ENCODE measurements at regions not wholly inside any gene's neighbourhood (a gene's known extent, or its start where the extent isn't known, plus 50 kb on each side); places are given as distances from the start of the nearest gene placed in this dataset.

DNA sequence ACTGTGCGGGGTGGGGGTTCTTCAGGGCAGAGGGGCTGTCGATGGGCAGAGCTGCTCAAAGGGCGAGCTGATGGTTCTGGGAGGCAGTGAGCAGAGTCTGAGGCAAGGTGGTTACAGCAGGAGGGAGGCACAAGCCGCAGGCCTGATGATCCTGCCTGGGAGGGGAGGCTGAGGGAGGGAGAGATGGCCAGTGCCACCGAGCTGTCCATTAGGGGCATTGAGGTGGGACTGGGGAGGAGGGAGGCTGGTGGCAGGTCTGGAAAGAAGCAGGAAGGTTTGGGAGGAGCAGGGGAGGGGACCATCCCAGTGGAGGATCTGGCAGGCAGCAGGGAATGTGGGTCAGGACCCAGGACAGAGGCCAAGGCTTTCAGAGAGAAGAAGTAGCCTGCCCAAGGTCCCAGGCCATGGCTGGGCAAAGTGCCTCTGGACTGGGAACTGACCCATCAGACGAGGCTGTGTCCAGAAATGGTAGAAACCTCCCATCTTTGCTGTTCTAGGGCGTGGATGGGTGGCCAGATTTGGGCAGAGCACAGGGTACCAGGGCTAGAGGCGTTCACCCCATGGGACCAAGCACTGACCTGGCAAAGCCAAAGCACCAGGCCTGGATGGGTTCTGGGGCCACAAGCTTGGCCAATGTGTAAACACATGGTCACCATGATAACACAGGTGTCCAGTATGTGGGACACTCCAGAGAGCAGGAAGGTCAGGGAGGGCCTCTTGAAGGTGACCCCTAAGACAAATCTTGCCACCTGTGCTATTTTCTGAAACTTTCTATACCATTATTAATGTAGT, 55.5 kb downstream of the INHBB start:
- FAIRE-seq: no peak

- FAIRE-seq: no peak
These were observed 56.1 kb downstream of the INHBB start for GRCh38 chr2:120402067-120402433.

DNA sequence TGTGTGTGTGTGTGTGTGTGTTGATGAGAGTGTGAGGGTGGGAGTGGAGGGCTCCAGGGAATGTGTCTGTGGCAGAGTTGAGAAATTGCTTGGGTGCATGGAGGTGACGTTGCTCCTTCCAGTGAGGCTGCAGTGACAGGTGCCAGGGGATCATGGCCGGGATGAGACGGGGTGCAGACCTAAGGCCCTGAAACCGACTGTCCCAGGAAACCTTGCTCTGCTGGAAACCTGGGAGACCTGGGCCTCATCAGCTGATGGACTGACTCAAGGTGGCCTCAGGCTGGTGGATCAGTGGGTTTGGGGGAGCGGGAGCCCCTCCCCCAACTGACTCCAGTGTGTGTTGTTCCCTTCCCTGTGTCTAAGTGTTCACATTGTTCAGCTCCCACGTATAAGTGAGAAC, 56.6 kb downstream of the INHBB start:
- no peak for FAIRE-seq

DNA sequence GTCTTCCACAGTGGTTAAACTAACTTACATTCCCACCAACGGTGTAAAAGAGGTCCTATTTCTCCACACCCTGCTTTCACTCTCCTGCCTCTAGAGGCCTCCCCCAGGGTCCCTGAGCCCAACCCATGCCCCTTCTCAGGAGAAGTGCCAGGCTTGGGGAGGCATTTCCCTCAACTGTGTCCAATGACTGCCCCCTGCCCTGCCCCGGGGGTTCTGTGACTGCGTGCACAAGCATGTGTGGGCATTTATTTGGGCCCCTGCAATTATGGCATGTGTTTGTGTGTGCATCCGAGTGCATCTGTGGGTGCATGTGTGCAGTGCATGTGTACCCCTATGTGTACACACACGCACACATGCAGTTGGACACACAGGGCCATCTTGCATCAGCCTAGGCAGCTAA, 57.3 kb downstream of the INHBB start:
- FAIRE-seq: no peak

GRCh38 chr2:120403676-120404075, 57.7 kb downstream of the INHBB start:
- no peak for FAIRE-seq

GRCh38 chr2:120404274-120404673, 58.3 kb downstream of the INHBB start:
- no peak for FAIRE-seq

DNA sequence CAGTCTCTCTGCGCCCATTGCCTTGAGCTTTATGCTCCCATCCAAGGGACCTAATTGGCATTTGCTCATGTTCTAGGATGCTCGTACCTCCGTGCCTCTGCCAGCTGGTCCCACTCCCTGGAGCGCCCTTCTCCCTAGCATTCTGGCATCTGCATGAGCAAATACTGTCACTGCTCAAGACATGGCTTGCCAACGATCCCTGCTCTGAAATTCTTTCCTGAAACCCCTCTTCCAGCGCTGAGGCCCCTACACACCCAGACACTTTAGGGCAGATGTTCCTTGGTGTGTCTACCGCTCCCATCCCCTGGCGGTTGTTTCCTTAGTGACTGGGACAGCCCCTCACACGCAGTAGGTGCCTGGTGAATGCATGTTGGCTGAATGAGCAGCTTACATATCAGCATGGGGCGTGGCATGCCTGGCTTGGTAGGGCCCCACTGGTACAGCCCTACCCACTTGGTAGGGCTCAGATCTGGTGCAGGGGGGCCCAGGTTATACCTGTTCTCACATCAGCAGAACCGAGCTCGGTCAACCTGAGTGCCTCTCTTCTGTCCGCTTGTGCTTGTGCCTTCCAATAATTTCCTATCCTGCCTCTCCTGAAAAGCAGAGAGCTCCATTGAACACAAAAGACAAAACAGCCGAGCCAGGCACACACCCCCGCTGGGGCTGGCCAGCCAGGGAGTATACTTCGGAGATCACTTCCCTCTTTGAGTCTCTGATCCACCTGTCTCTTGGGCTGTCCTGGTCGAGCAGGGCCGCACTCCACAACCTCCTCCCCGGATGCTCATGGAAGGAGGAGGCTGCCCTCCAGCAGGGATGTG, 59.2 kb downstream of the INHBB start:
- no peak for FAIRE-seq

GRCh38 chr2:120405759-120406099, 59.8 kb downstream of the INHBB start:
- no peak for FAIRE-seq

GRCh38 chr2:120406566-120406965, 60.6 kb downstream of the INHBB start:
- FAIRE-seq: no peak

DNA sequence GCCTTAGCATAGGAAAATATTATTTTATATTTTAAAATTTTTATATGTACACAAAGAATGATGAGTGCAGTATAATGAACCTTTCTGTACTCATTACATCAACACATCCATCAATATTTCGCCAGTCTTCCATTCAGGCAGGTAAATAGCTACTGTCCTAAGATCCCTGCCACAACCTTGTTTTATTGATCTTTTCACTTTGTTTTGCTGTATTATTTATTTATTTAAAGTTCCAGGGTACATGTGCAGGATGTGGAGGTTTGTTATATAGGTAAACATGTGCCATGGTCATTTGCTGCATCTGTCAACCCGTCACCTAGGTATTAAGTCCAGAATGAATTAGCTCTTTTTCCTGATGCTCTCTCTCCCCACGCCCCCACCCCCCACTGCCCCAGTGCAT, 64.6 kb downstream of the INHBB start:
- no peak for FAIRE-seq

DNA sequence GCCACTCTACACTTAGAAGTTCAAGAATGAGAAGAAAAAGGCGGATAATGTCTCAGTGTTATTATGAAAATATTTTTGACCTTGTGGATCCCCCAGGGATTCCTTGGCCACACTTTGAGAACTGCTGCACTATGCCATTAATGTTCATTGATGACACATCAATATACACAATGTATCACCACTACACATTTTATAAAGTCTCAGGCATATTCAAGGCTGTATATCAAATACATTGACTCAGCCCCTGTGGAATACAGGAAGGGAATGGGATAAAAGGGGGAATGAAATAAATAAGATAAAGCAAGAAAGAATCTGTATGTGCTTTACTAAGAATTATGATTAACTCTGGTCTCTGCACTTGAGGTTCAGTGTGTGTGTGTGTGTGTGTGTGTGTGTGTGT, 69.1 kb downstream of the INHBB start:
- no peak for FAIRE-seq

GRCh38 chr2:120415728-120416509, 70.0 kb downstream of the INHBB start:
- no peak for FAIRE-seq

DNA sequence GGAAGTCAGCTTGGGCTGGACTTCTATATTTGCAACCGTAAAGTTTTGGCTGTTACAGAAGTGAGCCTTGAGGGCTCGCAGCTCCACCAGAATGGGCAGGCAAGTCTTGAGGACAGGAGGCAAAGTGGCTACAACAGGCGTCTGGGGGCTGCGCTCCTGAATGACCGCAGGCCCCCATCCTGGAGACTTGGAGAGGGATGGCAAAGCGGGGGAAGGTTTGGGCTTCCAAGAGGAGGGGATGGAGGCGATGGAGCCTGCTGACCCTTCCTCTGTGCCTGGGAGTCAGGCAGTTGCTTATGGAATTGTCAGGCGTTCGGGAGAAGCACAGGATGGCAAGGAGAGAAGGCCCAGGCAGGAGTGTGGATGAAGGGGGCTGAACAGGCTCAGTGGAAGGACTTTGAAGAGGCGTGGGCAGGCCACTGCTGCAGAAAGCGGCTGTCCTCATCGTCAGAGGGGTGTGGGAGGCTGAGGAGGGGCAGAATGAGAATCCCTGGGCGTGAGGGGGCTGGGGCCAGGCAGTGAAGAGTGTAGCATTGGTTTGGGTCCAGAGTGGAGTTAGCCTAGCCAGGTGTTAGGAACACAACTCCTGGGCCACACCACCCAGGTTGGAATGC, 72.3 kb downstream of the INHBB start:
- FAIRE-seq: no peak

DNA sequence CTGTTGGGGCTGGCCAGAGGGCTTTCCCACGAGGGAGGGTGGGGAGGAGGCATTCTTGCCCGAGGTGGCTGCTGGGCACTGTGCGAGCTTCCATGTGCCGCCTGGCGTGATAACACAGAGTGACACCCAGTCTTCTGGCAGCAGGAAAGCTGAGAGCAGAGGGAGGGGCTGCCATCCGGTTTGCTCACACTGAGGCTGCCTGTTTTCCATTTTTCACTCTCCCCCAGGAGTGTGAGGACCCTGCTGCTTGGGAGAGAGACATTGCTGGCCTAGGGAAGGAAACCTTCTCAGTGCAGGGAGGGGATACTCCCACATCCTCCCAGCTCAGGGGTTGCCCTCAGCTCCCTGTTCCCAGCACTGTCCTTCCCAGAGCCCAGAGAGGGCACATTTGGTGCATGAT, 73.1 kb downstream of the INHBB start:
- no peak for FAIRE-seq

DNA sequence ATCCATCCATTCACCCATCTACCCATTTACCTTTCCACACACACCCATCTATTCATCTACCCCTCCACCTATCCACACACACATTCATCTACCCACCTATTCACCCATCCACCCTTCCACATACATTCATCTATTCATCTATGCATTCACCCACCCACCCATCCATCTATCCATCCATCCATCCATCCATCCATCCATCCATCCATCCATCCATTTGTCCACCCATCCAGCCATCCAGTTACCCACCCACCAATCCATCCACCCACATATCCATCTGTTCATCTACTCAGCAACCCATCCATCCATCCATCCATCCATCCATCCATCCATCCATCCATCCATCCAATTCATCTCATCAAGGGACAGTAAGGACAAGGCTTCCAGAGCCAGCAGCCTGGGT, 74.0 kb downstream of the INHBB start:
- no peak for FAIRE-seq

DNA sequence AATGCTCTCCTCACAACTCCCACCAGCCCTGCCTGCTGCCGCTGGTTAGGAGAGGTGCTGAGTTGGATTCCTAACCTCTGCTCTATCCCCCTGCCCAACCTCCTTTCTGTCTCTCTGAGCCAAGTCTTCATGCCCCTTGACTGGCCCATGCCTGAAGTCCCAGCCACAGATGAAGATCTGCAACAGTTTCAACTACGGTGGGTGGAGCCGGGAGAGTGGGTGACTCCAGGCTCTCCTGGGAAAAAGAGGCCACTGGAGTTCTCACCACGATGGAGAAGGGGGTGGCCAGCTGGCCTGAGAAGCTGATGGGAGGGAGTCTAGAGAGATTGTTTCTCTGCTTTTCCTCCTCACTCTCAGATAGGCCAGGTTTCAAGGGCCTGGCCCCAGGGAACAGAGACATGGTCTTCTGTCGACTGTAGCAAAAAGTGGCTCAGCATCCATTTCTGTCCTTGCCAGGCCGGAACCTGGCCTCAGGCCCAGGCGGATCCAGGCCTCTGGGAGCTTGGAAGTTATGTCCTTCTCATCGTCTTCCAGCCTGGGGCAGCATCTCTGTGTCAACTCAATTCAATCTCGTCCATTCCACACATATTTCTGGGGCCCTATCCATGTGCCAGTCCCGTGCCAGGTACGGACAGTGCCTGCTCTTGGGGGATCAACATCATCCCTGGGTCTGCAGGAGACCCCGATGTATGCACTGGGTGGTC, 75.3 kb downstream of the INHBB start:
- FAIRE-seq: no peak

GRCh38 chr2:120421830-120422175, 75.9 kb downstream of the INHBB start:
- no peak for FAIRE-seq

DNA sequence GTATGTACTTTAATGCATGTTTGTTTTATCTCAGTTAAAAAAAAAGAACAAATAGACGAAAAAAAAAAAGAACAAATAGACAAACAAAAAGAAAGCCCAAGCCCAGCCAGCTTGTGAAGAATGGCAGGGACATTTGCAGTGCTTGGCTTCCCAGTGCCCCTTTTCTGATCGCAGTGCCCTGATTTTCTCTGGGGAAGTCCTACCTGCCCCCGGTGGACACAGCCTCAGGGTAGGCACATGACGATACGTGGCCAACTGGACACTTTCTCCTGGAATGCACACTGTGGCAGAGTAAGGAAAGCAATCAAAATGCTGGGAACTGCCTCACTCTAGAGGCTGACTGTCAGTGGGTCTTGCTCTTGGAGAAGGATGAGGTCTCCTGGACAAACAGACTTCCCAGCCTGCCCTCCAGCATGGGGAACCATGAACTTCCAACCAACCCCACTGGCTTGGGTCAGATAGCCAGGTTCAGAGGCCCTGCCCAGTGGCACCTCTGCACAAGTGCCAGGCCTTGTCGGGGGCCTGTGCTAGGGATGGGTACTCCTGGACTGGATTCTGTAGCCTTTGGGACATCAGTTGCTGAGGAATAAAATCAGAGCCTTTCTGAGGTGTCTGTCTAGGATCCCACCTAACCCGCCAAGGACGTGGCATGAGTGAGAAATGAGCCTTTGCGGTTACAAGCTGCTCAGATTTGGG, 76.7 kb downstream of the INHBB start:
- FAIRE-seq: no peak

DNA sequence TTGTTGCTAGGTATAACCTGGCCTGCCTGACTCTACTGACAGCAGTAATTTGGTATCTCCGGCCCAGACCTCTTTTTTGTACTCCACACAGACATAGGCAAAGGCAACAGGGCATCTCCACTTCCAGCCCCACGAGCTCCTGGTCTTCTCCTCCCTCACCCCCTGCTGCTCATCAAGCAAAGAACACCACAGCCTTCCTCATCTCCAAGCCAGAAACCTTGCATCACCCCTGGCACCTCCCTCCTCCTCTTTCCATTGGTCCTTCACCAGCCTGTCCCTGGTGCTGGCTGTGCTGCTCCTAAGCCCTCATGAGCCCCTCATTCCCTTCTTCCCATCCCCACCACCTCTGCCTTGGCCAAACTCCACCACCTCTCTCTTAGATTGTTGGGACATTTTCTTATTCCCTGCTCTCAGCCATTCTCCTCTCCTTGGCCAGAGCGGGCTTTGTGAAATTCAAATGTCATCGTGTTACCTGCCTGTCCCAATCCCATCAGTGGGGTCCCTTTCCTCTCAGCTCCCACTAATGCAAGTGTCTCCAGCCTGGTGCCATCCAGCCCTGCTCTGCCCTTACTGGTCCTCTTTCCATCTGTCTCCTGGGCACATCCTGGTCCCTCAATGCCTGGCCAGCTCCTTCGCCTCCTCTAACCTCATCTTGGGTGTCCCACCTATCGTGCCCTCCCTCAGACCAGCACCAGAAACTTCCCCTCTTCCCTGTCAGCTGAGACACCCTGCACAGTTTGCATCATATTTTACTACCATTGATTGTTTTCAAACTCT, 77.4 kb downstream of the INHBB start:
- no peak for FAIRE-seq

GRCh38 chr2:120424274-120424796, 78.4 kb downstream of the INHBB start:
- no peak for FAIRE-seq

GRCh38 chr2:120425014-120425413, 79.1 kb downstream of the INHBB start:
- FAIRE-seq: no peak
